Natural killer cell (primary cell): ENCODE measurements at regions not wholly inside any gene's neighbourhood (a gene's known extent, or its start where the extent isn't known, plus 50 kb on each side); places are given as distances from the start of the nearest gene placed in this dataset.

ENCODE experiments used
- ATAC-seq, 3 donors: fragments of 150-1000 bp in 2 of 3; fragments of 200-7000 bp in 1 of 3; cut with Tn5 transposase; 1 replicate in 1 of 3; 2 replicates in 2 of 3; pipeline ENCODE4 v1.10.0; 2021; ENCODE audit warnings: mild to moderate bottlenecking in 2 of 3, moderate library complexity in 2 of 3
- DNase-seq, 2 donors: peaks; one replicate each; pipeline versions ENCODE4 v3.0.0 to v3.0.0-alpha.2; 2013 to 2021; ENCODE audit warnings: mixed read lengths in 1 of 2
- H3K27ac ChIP-seq: one replicate; pipeline ENCODE4 v1.5.1; 2013; ENCODE audit warnings: mild to moderate bottlenecking, low read length
- H3K27me3 ChIP-seq: one replicate; pipeline ENCODE4 v1.6.1; 2013; ENCODE audit warnings: low read length; ENCODE audit not compliant: control insufficient read depth, insufficient read depth
- H3K36me3 ChIP-seq: one replicate; pipeline ENCODE4 v1.6.1; 2013; ENCODE audit warnings: low read length; ENCODE audit not compliant: control insufficient read depth, insufficient read depth
- H3K4me1 ChIP-seq: one replicate; pipeline ENCODE4 v1.6.1; 2013; ENCODE audit warnings: low read length; ENCODE audit not compliant: control insufficient read depth, insufficient read depth
- H3K4me3 ChIP-seq: one replicate; pipeline ENCODE4 v1.5.1; 2013; ENCODE audit warnings: low read length
- H3K9me3 ChIP-seq: one replicate; pipeline ENCODE4 v1.6.1; 2013; ENCODE audit warnings: low read length; ENCODE audit not compliant: control insufficient read depth, insufficient read depth
- H3K27ac Mint-ChIP-seq, 2 donors: one replicate each; pipeline ENCODE4 v1.8.0; 2022; ENCODE audit warnings: mild to moderate bottlenecking in 2 of 2, mixed read lengths in 2 of 2, moderate library complexity in 1 of 2
- H3K27me3 Mint-ChIP-seq, 2 donors: one replicate each; pipeline ENCODE4 v1.8.0; 2022; ENCODE audit warnings: low read depth in 2 of 2, mixed read lengths in 2 of 2
- H3K36me3 Mint-ChIP-seq: one replicate; pipeline ENCODE4 v1.8.0; 2022; ENCODE audit warnings: mixed read lengths
- H3K4me1 Mint-ChIP-seq, 2 donors: one replicate each; pipeline ENCODE4 v1.8.0; 2022; ENCODE audit warnings: mixed read lengths in 2 of 2
- H3K4me3 Mint-ChIP-seq: one replicate; pipeline ENCODE4 v1.8.0; 2022; ENCODE audit warnings: mild to moderate bottlenecking, moderate library complexity, mixed read lengths
- H3K9me3 Mint-ChIP-seq, 2 donors: one replicate each; pipeline ENCODE4 v1.8.0; 2022; ENCODE audit warnings: mixed read lengths in 2 of 2
- CTCF ChIP-seq: fragments of 200-600 bp; IDR thresholded peaks from one replicate; pipeline ENCODE4 v1.8.0; 2022; ENCODE audit warnings: antibody characterized with exemption
- WGBS: methylation state at CpG from one replicate; pipeline ENCODE4 v1.1.7; 2013; ENCODE audit warnings: missing lambda C conversion rate; ENCODE audit not compliant: insufficient coverage; 5-methylcytosine and 5-hydroxymethylcytosine counted together
- intact Hi-C: fragments of 100-400 bp; cut with micrococcal nuclease; formaldehyde crosslinking; loops from one replicate; pipeline ENCODE4 v1.14.2; 2022

GRCh38 chr10:47179291-47179647 is 120.7 kb upstream of the GDF10 start:
- H3K4me3 ChIP-seq: no peak overlapping the region
- H3K27me3 Mint-ChIP-seq: peaks cover 0 to 3% of the 10 kb centered on the region in 2 donors
- H3K27me3 ChIP-seq: no peaks in the 10 kb centered on the region
- no peak overlapping the region for H3K4me3 Mint-ChIP-seq
- DNase-seq (no peak), ATAC-seq (peak in 2 of 3 donors; percentile 46 to 59)
- H3K27ac Mint-ChIP-seq: no peak overlapping the region
- H3K9me3 Mint-ChIP-seq: no peaks in the 10 kb centered on the region
- no peaks in the 10 kb centered on the region for H3K9me3 ChIP-seq
- H3K4me1 Mint-ChIP-seq: no peaks in the 10 kb centered on the region
- intact Hi-C loops: no loop called here
- no peaks in the 10 kb centered on the region for H3K36me3 Mint-ChIP-seq
- H3K27ac ChIP-seq: no peak overlapping the region
- TF ChIP-seq CTCF: no peak
- H3K36me3 ChIP-seq: no peaks in the 10 kb centered on the region
- no peaks in the 10 kb centered on the region for H3K4me1 ChIP-seq
- 80% methylated on average over 1 of the region's 1 CpG for WGBS

- TF ChIP-seq CTCF: no peak
- H3K4me1 Mint-ChIP-seq: no peaks in the 10 kb centered on the region
- Histone ChIP-seq H3K27me3 (no peaks in the 10 kb centered on the region), H3K9me3 (no peaks in the 10 kb centered on the region), H3K36me3 (no peaks in the 10 kb centered on the region), H3K27ac (no peak overlapping the region), H3K4me3 (no peak overlapping the region), H3K4me1 (no peaks in the 10 kb centered on the region)
- no peak overlapping the region for H3K27ac Mint-ChIP-seq
- intact Hi-C loops: no loop called here
- no peak for ATAC-seq
- H3K4me3 Mint-ChIP-seq: no peak overlapping the region
- no peaks in the 10 kb centered on the region for H3K9me3 Mint-ChIP-seq
- H3K36me3 Mint-ChIP-seq: no peaks in the 10 kb centered on the region
- WGBS: 96% methylated on average over 19 of the region's 19 CpGs
- H3K27me3 Mint-ChIP-seq: no peaks in the 10 kb centered on the region
- DNase-seq: no peak
Observed at GRCh38 chr10:47181052-47181849, 118.7 kb upstream of the GDF10 start.

GRCh38 chr10:47182934-47183703 is 116.9 kb upstream of the GDF10 start:
- Mint-ChIP-seq H3K4me1 (no peaks in the 10 kb centered on the region), H3K27ac (no peak overlapping the region), H3K27me3 (no peaks in the 10 kb centered on the region), H3K4me3 (no peak overlapping the region), H3K36me3 (no peaks in the 10 kb centered on the region), H3K9me3 (no peaks in the 10 kb centered on the region)
- Histone ChIP-seq H3K4me1 (no peaks in the 10 kb centered on the region), H3K27me3 (no peaks in the 10 kb centered on the region), H3K27ac (no peak overlapping the region), H3K36me3 (no peaks in the 10 kb centered on the region), H3K4me3 (no peak overlapping the region), H3K9me3 (no peaks in the 10 kb centered on the region)
- intact Hi-C loops: no loop called here
- TF ChIP-seq CTCF: no peak
- 86% methylated on average over 11 of the region's 11 CpGs for WGBS
- DNase-seq (no peak), ATAC-seq (no peak)
